ENCODE measurements at regions not wholly inside any gene's neighbourhood (a gene's known extent, or its start where the extent isn't known, plus 50 kb on each side); places are given as distances from the start of the nearest gene placed in this dataset.
"Not testable (repeated sequence)": the region's sequence is repeated elsewhere in the genome, so short reads cannot be mapped to it uniquely, and the experiment has no call there.

DNA sequence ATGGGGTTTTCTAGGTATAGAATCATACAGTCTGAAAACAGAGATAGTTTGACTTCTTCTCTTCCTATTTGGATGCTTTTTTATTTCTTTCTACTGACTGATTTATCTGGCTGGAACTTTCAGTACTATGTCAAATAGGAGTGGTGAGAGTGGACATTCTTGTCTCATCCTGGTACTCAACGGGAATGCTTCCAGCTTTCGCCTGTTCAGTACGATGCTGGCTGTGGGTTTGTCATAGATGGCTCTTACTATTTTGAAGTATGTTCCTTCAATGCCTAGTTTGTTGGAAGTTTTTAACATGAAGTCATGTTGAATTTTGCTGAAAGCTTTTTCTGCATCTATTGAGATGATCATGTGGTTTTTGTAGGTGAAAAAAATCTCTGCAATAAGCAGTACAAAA lies 730.4 kb downstream of the PLCL1 start:
- DNase-seq (no peak), ATAC-seq (no peak)
- H3K27ac Mint-ChIP-seq, result no peak overlapping the region
- ChIA-PET POLR2A (no interaction called here), CTCF (no interaction called here)
- H3K27me3 Mint-ChIP-seq (ENCODE audit: low read depth), result no peaks in the 10 kb centered on the region
- H3K4me3 Mint-ChIP-seq, result no peak overlapping the region
- no peaks in the 10 kb centered on the region for H3K4me1 Mint-ChIP-seq (ENCODE audit: low read depth)
- H3K36me3 Mint-ChIP-seq (ENCODE audit: low read depth), result no peaks in the 10 kb centered on the region
- H3K9me3 Mint-ChIP-seq (ENCODE audit: insufficient read depth), result no peaks in the 10 kb centered on the region

DNA sequence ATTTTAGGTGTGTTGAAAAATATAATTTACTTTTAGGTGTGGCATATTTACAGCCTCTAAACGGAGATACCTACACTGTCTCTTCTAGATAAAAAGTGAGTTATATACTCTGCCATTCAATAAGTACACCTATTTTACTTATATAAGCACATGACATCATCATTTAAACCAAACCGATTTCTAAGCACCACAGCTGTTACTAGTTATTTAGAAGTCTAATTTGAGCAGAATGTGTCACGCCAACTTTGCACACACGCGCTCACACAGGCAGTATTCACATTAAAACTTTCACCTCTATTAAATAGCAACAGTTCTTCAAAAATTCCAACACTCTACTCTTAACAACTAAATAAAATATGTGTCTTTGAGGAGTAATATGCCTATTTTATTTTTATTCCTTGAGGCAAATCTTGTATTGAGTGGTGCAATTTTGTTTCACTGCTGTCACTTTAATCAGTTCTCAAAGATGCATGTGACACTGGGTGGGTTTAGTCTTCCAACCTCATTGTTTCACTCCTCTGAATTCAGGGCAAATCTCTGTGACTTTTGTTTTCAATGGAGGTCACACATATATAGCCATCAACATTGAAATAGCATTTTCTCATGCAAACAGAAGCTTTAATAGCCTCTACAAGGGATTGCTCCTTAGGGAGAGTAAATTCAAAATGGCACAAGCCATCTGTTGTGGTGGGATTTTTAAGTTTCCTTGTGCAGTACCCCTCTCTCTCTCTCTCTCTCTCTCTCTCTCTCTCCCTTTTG lies 721.0 kb downstream of the PLCL1 start:
- H3K36me3 Mint-ChIP-seq (ENCODE audit: low read depth), result no peaks in the 10 kb centered on the region
- H3K27ac Mint-ChIP-seq, result no peak overlapping the region
- no peak overlapping the region for H3K4me3 Mint-ChIP-seq
- POLR2A ChIA-PET, result no interaction called here
- DNase-seq (no peak), ATAC-seq (no peak)
- no peaks in the 10 kb centered on the region for H3K27me3 Mint-ChIP-seq (ENCODE audit: low read depth)
- no peaks in the 10 kb centered on the region for H3K4me1 Mint-ChIP-seq (ENCODE audit: low read depth)
- no peaks in the 10 kb centered on the region for H3K9me3 Mint-ChIP-seq (ENCODE audit: insufficient read depth)
- CTCF ChIA-PET, result no interaction called here

DNA sequence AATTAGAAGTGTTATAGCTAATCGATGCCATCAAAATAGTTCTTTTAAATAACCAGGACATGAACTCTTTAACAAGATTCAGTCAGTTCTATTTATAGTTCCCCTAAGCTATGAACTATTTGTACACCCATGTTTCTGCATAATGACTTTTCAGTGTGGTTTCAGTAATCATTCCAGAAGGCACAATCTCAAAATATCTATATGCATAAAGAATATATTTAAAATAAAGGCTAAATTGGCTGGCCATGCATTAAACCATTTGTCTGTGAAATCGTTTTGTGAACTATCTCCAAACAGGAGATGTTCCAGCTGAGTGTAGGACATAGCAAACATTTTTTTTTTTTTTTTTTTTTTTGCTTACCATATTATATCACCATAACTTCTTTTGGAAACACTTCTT lies 719.3 kb downstream of the PLCL1 start:
- Mint-ChIP-seq H3K4me1 (ENCODE audit: low read depth) (no peaks in the 10 kb centered on the region), H3K36me3 (ENCODE audit: low read depth) (no peaks in the 10 kb centered on the region), H3K9me3 (ENCODE audit: insufficient read depth) (no peaks in the 10 kb centered on the region), H3K27ac (no peak overlapping the region), H3K27me3 (ENCODE audit: low read depth) (no peaks in the 10 kb centered on the region), H3K4me3 (no peak overlapping the region)
- CTCF ChIA-PET, result no interaction called here
- no peak for DNase-seq
- POLR2A ChIA-PET, result no interaction called here
- ATAC-seq, result no peak

DNA sequence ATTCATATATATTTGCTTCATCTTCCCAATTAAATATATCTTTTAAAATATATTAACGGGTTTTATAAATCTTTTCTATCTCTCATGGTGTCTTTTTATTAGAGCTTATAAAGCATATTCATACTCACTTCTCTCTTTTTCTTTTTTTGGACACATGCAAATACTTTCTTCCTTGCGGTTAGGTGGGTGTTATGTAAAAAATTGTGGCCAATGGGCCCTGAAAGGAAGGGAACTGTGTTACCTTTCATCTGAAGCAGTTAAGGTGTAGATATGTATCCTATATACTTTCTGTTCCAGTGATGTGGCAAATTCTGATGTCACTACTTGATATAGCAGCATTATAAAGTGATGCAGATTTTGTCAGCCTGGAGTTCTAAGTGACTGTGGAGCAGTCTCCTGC lies 714.5 kb downstream of the PLCL1 start:
- ChIA-PET CTCF (no interaction called here), POLR2A (no interaction called here)
- ATAC-seq (no peak), DNase-seq (no peak)
- Mint-ChIP-seq H3K36me3 (ENCODE audit: low read depth) (no peaks in the 10 kb centered on the region), H3K27ac (no peak overlapping the region), H3K27me3 (ENCODE audit: low read depth) (no peaks in the 10 kb centered on the region), H3K4me1 (ENCODE audit: low read depth) (no peaks in the 10 kb centered on the region), H3K4me3 (no peak overlapping the region), H3K9me3 (ENCODE audit: insufficient read depth) (no peaks in the 10 kb centered on the region)

DNA sequence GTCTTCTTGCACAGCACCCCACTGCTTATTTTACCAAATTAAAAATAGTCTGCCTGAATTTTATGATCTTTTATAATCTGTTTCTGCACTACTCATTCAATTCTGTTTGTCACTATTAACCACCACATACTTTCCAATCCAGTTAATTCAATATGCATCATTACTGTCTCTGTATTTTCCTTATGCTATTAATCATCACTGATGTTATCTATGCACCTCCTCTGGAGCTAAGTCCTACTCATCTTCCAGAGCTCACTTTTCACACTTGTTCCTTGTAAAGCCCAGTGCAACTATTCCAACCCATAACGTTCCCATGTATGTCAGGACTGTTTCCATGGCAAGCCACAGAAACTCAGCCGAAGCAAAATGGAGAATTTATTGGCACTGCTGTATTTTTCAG lies 713.6 kb downstream of the PLCL1 start:
- DNase-seq (no peak), ATAC-seq (no peak)
- POLR2A ChIA-PET, result no interaction called here
- Mint-ChIP-seq H3K4me1 (ENCODE audit: low read depth) (no peaks in the 10 kb centered on the region), H3K27me3 (ENCODE audit: low read depth) (no peaks in the 10 kb centered on the region), H3K36me3 (ENCODE audit: low read depth) (no peaks in the 10 kb centered on the region), H3K27ac (no peak overlapping the region), H3K9me3 (ENCODE audit: insufficient read depth) (no peaks in the 10 kb centered on the region), H3K4me3 (no peak overlapping the region)
- CTCF ChIA-PET, result no interaction called here

DNA sequence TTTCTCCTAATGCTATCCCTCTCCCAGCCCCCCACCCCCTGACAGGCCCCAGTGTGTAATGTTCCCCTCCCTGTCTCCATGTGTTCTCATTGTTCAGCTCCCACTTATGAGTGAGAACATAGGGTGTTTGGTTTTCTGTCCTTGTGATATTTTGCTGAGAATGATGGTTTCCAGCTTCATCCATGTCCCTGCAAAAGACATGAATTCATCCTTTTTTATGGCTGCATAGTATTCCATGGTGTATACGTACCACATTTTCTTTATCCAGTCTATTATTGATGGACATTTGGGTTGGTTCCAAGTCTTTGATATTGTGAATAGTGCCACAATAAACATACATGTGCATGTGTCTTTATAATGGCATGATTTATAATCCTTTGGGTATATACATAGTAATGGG lies 704.2 kb downstream of the PLCL1 start:
- not testable (repeated sequence) for DNase-seq; H3K9me3 Mint-ChIP-seq (ENCODE audit: insufficient read depth)

DNA sequence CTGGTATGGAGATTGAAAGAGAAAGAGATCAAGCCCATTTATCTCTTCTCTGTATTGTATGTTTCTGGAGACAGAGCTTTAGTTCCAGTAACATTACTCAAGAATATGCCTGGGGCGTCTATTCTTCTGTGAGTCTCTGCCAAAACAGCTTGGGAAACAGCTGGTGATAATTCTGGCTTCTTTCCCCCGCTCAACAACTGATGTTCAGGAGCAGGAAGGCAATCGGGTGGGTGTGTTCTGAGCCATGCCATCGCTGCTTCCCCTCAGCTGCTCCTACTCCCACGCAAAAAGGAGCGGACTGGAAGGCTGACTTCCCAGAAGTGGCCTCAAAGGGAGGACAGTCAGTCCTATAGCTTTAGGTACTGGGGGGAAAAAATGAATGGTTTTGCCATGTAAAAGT lies 695.1 kb downstream of the PLCL1 start:
- H3K4me3 Mint-ChIP-seq, result no peak overlapping the region
- H3K27me3 Mint-ChIP-seq (ENCODE audit: low read depth), result no peaks in the 10 kb centered on the region
- DNase-seq, result no peak
- CTCF ChIA-PET, result no interaction called here
- POLR2A ChIA-PET, result no interaction called here
- no peaks in the 10 kb centered on the region for H3K36me3 Mint-ChIP-seq (ENCODE audit: low read depth)
- no peaks in the 10 kb centered on the region for H3K9me3 Mint-ChIP-seq (ENCODE audit: insufficient read depth)
- no peak for ATAC-seq
- no peaks in the 10 kb centered on the region for H3K4me1 Mint-ChIP-seq (ENCODE audit: low read depth)
- H3K27ac Mint-ChIP-seq, result no peak overlapping the region

More for the DNA sequence above, 704.2 kb downstream of the PLCL1 start:
- H3K4me3 Mint-ChIP-seq; H3K27ac Mint-ChIP-seq; ATAC-seq; H3K27me3 Mint-ChIP-seq (ENCODE audit: low read depth); H3K36me3 Mint-ChIP-seq (ENCODE audit: low read depth); POLR2A ChIA-PET; CTCF ChIA-PET; H3K4me1 Mint-ChIP-seq (ENCODE audit: low read depth): not testable (repeated sequence)

DNA sequence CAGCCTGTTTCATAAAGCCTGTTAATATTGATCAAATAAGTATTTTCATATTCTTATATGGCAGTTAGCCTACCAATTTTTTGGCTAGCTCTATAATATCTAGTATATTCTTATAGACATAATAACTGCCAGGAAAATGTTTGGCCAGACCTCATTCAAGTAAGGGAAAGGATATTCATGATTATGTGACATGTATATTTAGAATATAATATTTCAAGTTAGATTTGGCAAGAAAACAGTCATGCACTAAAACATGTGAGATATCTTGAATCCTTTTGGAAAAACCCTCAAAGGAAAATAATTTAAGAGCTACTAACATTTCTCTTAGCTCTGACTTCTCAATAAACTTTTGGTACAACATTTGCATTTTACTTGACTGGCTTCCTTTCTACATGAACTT lies 694.1 kb downstream of the PLCL1 start:
- Mint-ChIP-seq H3K4me1 (ENCODE audit: low read depth) (no peaks in the 10 kb centered on the region), H3K36me3 (ENCODE audit: low read depth) (no peaks in the 10 kb centered on the region), H3K27ac (no peak overlapping the region), H3K4me3 (no peak overlapping the region), H3K27me3 (ENCODE audit: low read depth) (no peaks in the 10 kb centered on the region), H3K9me3 (ENCODE audit: insufficient read depth) (no peaks in the 10 kb centered on the region)
- DNase-seq (no peak), ATAC-seq (no peak)
- CTCF ChIA-PET, result no interaction called here
- POLR2A ChIA-PET, result no interaction called here

DNA sequence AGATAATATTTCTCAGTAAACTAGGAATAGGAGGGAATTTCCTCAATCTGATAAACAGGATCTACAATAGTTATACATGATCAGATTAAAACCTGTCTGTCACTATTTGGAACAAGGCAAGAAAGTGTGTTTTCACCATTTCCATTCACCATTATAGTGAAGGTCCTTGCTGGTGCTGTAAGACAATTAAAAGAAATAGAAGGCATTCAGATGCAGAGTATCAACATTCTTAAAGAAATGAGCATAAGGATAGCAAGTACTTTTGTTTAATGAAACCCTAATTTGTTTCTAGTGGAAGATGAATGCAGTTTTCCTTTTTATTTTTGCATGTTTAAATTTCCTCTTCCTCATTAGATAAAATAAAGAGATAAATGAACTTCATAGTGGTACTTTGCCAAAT lies 693.7 kb downstream of the PLCL1 start:
- CTCF ChIA-PET, result no interaction called here
- ATAC-seq (no peak), DNase-seq (no peak)
- Mint-ChIP-seq H3K27me3 (ENCODE audit: low read depth) (no peaks in the 10 kb centered on the region), H3K36me3 (ENCODE audit: low read depth) (no peaks in the 10 kb centered on the region), H3K9me3 (ENCODE audit: insufficient read depth) (no peaks in the 10 kb centered on the region), H3K4me3 (no peak overlapping the region), H3K4me1 (ENCODE audit: low read depth) (no peaks in the 10 kb centered on the region), H3K27ac (no peak overlapping the region)
- POLR2A ChIA-PET, result no interaction called here

DNA sequence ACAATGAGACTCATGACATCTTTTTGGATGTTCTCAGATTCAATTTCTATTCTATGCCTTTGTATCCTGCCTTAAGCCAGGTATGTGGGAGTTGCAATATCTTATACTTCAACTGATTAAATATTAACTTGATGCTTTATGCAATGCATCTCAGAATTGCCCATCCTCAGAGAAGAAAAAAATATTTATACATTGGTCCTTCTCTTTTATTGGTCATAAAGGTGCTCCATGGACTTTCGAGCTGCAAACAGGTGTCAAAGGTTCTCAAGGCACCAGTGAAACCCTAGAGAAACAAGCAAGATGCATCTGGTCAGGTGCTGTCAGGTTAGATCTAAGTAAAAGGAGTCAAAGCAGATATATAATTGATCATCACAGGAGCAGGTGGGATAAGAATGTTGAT lies 690.5 kb downstream of the PLCL1 start:
- ChIA-PET CTCF (no interaction called here), POLR2A (no interaction called here)
- H3K36me3 Mint-ChIP-seq (ENCODE audit: low read depth), result no peaks in the 10 kb centered on the region
- no peaks in the 10 kb centered on the region for H3K27me3 Mint-ChIP-seq (ENCODE audit: low read depth)
- no peaks in the 10 kb centered on the region for H3K4me1 Mint-ChIP-seq (ENCODE audit: low read depth)
- ATAC-seq (no peak), DNase-seq (no peak)
- no peak overlapping the region for H3K27ac Mint-ChIP-seq
- no peaks in the 10 kb centered on the region for H3K9me3 Mint-ChIP-seq (ENCODE audit: insufficient read depth)
- H3K4me3 Mint-ChIP-seq, result no peak overlapping the region

DNA sequence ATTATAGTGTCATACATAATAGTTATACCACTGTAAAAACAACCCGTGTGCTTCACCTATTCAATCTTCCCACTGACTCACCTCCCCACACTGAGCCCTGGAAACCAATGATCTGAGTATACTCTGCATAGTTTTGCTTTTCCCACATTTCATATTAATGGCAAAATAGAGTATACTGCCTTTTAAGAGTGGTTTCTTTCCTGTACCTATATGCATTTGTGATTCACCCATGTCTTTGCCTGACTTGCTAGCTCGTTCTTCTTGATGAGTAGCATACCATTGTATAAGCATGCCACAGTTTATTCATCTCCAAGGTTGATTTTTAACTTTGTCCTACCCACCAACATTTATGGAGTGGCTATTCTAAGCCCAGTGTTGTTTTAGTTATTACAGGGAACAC lies 686.4 kb downstream of the PLCL1 start:
- CTCF ChIA-PET, result no interaction called here
- H3K9me3 Mint-ChIP-seq (ENCODE audit: insufficient read depth), result no peaks in the 10 kb centered on the region
- no peak overlapping the region for H3K4me3 Mint-ChIP-seq
- DNase-seq (no peak), ATAC-seq (no peak)
- no peaks in the 10 kb centered on the region for H3K4me1 Mint-ChIP-seq (ENCODE audit: low read depth)
- H3K36me3 Mint-ChIP-seq (ENCODE audit: low read depth), result no peaks in the 10 kb centered on the region
- H3K27ac Mint-ChIP-seq, result no peak overlapping the region
- POLR2A ChIA-PET, result no interaction called here
- no peaks in the 10 kb centered on the region for H3K27me3 Mint-ChIP-seq (ENCODE audit: low read depth)

DNA sequence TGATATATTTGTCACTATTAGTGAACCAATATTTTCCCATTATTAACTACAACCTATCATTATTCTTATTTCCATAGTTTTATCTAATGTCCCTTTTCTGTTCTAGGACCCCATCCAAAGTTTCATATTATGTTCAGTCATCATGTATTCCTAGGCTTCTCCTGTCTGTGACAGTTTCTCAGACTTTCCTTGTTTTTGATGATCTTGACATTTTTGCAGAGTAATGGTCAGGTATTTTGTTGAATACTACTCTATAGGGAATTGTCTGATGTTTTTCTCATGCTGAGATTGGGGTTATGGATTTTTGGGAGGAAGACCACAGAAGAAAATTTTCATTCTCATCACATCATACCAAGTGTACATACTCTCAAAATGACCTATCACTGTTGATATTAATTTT lies 684.6 kb downstream of the PLCL1 start:
- H3K9me3 Mint-ChIP-seq (ENCODE audit: insufficient read depth), result no peaks in the 10 kb centered on the region
- ChIA-PET CTCF (no interaction called here), POLR2A (no interaction called here)
- DNase-seq, result no peak
- no peaks in the 10 kb centered on the region for H3K4me1 Mint-ChIP-seq (ENCODE audit: low read depth)
- no peak overlapping the region for H3K27ac Mint-ChIP-seq
- no peak for ATAC-seq
- H3K36me3 Mint-ChIP-seq (ENCODE audit: low read depth), result no peaks in the 10 kb centered on the region
- H3K27me3 Mint-ChIP-seq (ENCODE audit: low read depth), result no peaks in the 10 kb centered on the region
- H3K4me3 Mint-ChIP-seq, result no peak overlapping the region

DNA sequence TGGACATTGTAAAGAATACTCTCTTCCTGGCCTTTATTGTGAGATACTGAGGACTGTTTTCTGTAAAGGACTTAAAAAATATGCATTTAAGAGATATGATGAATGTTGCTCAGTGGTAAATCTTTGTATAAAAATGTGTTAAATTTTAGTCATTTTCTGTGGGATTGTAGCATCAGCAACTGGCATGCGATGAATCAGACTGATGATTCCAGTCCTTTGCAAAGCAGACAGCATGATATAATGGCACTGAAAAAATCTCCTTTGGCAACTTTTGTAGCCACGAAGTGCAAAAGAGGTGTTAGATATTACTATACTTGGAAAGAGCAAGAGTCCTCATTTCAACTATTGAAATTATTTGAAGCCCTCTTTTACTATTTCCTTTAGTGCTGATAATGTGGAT lies 678.7 kb downstream of the PLCL1 start:
- ATAC-seq (no peak), DNase-seq (no peak)
- POLR2A ChIA-PET, result no interaction called here
- no peak overlapping the region for H3K4me3 Mint-ChIP-seq
- no peak overlapping the region for H3K27ac Mint-ChIP-seq
- H3K27me3 Mint-ChIP-seq (ENCODE audit: low read depth), result peaks cover 2% of the 10 kb centered on the region
- H3K9me3 Mint-ChIP-seq (ENCODE audit: insufficient read depth), result no peaks in the 10 kb centered on the region
- H3K4me1 Mint-ChIP-seq (ENCODE audit: low read depth), result no peaks in the 10 kb centered on the region
- H3K36me3 Mint-ChIP-seq (ENCODE audit: low read depth), result no peaks in the 10 kb centered on the region
- CTCF ChIA-PET, result no interaction called here

Measured in activated CD8-positive, alpha-beta T cell treated with anti-CD3 and anti-CD28 coated beads, Interleukin-2, amount 10 ng/mL, durations not matched to agents 7 days and 5 days (primary cell).